ENCODE measurements at regions not wholly inside any gene's neighbourhood (a gene's known extent, or its start where the extent isn't known, plus 50 kb on each side); places are given as distances from the start of the nearest gene placed in this dataset.
"Not testable (repeated sequence)": the region's sequence is repeated elsewhere in the genome, so short reads cannot be mapped to it uniquely, and the experiment has no call there.

DNA sequence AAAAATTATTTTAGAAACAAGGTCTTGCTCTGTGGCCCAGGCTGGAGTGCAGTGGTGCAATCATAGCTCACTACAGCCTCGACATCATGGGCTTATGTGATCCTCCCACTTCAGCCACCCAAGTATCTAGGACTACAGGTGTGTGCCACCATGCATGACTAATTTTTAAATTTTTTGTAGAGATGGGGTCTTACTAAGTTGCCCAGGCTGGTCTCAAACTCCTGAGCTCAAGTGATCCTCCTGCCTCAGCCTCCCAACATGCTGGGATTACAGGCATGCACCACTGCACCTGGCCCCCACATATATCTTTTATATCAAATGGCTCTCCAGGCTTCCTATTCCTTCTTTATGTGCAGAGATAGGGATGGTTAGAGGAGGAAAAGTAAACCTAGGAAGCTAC lies 91.2 kb upstream of the SVIL start:
- ATAC-seq; intact Hi-C loops (cut with DNase I): not testable (repeated sequence)

DNA sequence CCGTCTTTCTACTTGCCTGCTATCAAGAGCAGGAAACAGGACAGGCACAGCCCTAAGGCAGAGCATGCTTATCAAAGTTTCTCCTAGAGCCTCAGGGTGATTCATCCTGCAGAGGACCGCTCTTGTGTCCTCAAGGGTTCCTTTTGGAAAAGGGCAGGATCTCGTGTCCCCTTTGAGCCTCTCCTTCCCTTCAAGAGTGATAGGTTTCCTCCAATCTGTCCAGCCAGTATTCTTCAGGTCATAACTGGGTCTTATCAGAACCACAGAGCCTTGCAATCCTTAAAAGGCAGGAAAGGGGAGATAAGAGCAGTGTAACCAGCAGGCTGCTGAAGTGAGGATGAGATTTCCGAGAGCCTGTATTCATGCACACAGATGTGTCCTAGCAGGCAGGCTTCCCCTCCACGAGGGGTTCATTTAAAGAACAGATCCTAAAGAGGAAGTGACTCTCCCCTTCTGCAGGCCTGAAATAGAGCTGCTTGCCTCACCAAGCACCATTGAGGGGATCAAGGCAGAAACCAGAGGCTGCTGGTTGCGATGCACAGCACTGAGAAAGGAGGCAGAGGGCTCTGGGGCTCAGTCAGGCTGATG lies 90.5 kb upstream of the SVIL start:
- ATAC-seq, result peak; percentile 91
- DNase-seq (ENCODE audit: missing footprints), result no peak

More for the DNA sequence above, 91.2 kb upstream of the SVIL start:
- DNase-seq (ENCODE audit: missing footprints), result not testable (repeated sequence)

DNA sequence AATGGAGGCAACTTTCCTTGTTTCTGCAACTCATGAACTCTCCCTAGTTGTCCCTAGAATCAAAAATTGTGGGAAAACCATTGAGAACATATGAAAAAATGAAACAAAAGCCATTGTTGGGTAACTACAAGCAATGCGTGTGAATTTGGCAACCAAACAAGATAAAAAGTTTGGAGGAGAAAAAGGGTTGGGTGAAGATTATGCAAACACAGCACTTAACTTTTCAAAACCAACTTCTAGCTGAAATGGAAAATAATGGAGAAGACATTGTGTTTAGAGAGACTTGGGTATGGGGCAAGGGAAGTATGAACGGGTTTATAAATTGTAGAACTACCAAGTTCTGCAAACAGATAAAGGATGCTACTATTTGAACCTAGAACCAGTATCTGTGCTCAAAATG lies 89.0 kb upstream of the SVIL start:
- intact Hi-C loops (cut with DNase I), result no loop called here
- ATAC-seq, result no peak
- no peak for DNase-seq (ENCODE audit: missing footprints)

More for the DNA sequence above, 90.5 kb upstream of the SVIL start:
- intact Hi-C loops (cut with DNase I), result no loop called here

GRCh38 chr10:29722777-29723176 lies 88.0 kb upstream of the SVIL start:
- no peak for ATAC-seq
- DNase-seq (ENCODE audit: missing footprints), result no peak
- intact Hi-C loops (cut with DNase I), result no loop called here

DNA sequence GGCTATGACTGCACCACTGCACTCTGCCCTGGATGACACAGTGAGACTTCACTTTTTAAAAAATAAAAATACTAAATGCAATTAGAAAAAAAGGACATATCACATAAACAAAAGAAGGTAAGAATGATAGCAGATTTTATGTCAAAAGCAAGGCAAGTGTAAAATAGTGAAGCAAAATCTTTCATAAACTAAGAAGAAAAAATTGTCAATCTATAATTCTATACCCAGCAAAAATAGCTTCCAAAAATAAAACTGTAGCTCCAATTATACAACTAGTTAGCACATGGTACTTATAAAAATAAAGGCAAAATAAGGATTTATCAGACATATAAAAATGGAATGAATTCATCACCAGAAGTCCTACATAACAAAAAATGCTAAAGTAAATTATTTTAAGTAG lies 85.4 kb upstream of the SVIL start:
- no peak for ATAC-seq
- no peak for DNase-seq (ENCODE audit: missing footprints)
- intact Hi-C loops (cut with DNase I), result no loop called here

DNA sequence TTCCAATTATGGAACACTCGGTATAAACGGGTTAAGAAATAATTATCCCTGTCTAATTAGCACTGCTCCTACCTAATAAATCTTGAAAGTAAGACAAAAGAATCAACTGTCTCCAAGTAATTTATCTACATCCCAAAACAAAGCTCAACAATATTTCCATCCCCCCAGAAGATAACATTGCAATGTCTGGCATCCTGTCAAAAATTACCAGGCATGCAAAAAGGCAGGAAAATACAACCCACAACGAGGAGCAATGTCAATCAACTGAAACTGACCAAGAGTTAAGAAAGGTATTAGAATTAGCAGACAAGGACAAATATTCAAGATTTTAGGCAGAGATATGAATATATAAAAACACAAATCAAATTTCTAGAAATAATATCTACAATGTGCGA lies 84.5 kb upstream of the SVIL start:
- intact Hi-C loops (cut with DNase I), result no loop called here
- ATAC-seq, result no peak
- no peak for DNase-seq (ENCODE audit: missing footprints)

GRCh38 chr10:29715296-29715695 lies 80.5 kb upstream of the SVIL start:
- intact Hi-C loops (cut with DNase I), result no loop called here
- no peak for ATAC-seq

GRCh38 chr10:29714096-29714874 lies 79.5 kb upstream of the SVIL start:
- no peak for DNase-seq (ENCODE audit: missing footprints)

More at GRCh38 chr10:29715296-29715695, 80.5 kb upstream of the SVIL start:
- DNase-seq (ENCODE audit: missing footprints), result no peak

DNA sequence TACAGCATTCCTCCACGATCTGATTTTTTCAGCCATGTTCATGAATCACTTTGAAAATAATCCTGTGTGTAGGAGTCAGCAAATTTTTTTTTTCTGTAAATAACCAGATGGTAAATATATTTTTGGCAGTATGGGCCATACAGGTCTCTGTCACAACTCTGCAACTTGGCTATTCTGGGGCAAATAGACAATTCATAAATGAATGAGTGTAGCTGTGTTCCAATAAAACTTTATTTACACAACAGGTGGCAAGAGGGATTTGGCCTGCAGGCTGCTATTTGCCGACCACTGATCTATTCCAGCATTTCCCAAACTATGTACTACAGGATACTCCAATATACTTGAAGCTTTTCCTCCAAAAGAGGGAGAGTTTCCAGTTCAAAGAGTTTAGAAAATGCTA lies 78.7 kb upstream of the SVIL start:
- no peak for DNase-seq (ENCODE audit: missing footprints)
- intact Hi-C loops (cut with DNase I), result no loop called here

More at GRCh38 chr10:29714096-29714874, 79.5 kb upstream of the SVIL start:
- ATAC-seq, result no peak
- intact Hi-C loops (cut with DNase I), result no loop called here

DNA sequence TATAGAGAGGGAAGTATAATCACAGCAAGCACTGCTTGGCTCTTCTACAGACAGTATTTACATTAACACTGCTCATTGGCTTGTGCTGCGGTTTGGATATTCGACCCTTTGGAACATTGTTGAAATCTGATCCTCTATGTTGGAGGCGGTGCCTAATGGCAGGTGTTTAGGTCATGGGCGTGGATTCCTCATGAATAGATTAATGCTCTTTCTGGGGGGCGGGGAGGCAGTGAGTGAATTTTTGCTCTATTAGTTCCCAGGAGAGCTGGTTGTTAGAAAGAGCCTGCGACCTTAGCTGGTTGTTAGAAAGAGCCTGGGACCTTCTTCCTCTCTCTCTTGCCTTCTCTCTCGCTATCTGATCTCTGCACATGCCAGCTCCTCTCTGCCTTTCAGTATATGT lies 77.3 kb upstream of the SVIL start:
- intact Hi-C loops (cut with DNase I), result no loop called here
- no peak for ATAC-seq
- DNase-seq (ENCODE audit: missing footprints), result no peak

More for the DNA sequence above, 78.7 kb upstream of the SVIL start:
- no peak for ATAC-seq

DNA sequence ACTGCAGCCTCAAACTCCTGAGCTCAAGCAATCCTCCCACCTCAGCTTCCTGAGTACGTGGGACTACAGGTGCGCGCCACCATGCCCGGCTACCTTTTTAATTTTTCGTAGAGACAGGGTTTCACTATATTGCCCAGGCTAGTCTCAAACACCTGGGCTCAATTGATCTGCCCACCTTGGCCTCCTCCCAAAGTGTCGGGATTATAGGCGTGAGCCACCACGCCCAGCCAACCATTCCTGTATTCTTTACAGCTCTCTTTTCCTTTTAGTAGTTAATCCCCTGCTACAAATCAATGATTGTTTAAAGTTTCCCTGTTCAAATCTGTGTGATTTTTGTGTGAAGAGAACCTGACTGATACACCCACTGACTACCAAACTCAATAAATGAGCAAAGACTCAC lies 75.4 kb upstream of the SVIL start:
- intact Hi-C loops (cut with DNase I), result no loop called here
- ATAC-seq (no peak), DNase-seq (ENCODE audit: missing footprints) (no peak)

DNA sequence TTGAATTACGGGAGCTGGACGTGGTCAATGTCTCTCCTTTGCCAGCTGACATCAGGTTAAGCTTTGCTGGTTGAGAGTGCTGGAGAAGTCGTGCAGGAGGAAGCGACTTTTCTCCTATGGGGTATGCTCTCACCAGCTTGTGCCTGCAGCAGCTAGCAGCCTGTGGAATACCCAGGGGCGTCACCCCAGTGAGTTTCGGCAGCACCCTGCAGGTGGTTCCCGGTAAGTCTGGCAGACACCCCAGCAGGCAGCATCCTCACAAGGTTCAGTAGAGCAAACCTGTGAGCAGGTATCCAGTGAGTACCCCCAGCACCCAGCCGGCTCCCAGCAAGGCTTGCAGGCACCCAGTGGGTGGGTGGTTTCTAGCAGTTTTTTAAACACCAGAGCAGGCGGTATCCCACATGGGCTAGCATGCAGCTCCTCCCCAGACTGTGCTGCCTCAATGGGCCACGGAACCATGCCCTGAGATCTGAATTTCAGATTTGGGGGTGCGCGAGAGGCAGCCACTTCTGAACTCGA lies 74.8 kb upstream of the SVIL start:
- no peak for DNase-seq (ENCODE audit: missing footprints)
- intact Hi-C loops (cut with DNase I), result no loop called here

GRCh38 chr10:29703271-29703670 lies 68.5 kb upstream of the SVIL start:
- intact Hi-C loops (cut with DNase I), result no loop called here
- DNase-seq (ENCODE audit: missing footprints) (no peak), ATAC-seq (no peak)

More for the DNA sequence above, 74.8 kb upstream of the SVIL start:
- ATAC-seq, result no peak

DNA sequence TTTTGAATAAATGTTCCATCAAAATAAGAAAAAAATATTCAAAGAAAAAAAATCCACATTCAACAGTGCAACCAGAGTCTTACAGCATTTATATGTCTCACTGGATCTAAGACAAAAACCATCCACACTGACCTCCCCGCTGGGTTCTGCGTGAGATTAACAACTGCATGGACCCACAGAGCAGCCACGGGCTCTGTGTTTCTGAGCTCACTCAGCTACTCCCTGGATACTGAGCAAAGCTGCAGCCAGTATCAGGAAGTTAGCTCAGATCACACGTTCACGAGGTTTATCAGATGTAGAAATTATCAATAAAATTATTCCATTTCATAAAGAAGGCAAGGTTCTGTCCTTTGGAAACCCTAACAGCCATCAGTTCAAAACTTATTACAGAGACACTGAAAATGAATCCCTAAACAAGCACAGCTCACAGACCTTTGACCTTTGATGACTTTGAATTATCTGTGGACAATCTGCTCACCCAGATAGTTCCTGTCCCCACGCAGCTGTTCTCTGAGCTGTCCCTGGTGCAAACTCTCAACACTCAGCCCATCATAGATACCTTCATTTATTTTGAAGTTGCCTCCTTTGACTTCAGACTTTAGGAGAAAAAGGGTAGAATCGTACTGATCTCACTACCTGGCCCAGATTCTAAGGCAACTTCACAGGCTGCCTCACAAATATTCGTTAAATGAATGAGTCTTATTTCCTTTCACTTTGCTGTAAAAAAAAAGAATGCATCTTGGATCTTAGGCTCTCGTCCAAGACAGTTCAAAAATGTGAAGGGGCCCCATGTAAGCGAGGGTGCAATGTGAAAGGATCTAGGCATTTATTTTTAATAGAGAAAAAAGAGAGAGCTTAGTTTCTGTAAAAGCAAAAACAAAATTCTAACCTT lies 67.7 kb upstream of the SVIL start:
- DNase-seq (ENCODE audit: missing footprints) (no peak), ATAC-seq (no peak)
- intact Hi-C loops (cut with DNase I), result no loop called here

DNA sequence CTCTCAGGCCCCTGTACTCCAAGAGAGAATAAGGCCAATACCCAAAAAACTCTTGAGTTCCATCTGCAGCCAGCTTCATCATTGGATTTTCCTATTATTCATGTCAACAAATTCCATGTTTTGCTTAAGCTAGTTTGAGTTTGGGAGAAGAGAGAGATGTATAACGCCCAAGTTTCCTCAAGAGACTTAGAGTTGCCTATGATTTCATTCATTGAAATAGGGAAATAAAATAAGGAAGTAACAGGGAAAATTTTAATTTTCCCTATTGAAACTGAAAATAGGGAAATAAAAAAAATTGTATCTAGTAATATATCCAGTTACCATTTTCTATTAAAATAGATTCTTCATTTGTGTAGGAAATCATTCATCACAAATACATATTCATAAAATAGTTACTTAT lies 66.5 kb upstream of the SVIL start:
- ATAC-seq, result no peak
- intact Hi-C loops (cut with DNase I), result no loop called here

DNA sequence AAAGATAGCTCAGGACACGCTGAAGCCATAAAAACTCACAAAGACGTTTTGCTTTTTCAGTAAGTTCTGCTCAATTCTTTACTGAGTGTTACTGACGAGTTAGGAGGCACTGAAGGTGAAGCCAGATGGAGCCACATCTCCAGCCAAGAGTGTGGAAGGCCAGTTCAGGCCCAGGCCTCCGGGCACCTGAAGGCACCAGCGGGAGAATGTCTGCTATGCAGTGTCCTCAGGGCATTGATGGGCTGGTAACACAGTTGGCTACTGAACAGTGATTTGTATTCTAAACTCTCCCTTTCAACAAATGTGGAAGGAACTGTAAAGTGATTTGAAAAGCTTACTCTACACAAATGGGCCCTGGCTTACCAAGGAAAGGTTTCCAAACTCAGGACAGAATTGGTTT lies 64.8 kb upstream of the SVIL start:
- DNase-seq (ENCODE audit: missing footprints), result no peak
- ATAC-seq, result no peak
- intact Hi-C loops (cut with DNase I), result no loop called here

More for the DNA sequence above, 66.5 kb upstream of the SVIL start:
- DNase-seq (ENCODE audit: missing footprints), result no peak

DNA sequence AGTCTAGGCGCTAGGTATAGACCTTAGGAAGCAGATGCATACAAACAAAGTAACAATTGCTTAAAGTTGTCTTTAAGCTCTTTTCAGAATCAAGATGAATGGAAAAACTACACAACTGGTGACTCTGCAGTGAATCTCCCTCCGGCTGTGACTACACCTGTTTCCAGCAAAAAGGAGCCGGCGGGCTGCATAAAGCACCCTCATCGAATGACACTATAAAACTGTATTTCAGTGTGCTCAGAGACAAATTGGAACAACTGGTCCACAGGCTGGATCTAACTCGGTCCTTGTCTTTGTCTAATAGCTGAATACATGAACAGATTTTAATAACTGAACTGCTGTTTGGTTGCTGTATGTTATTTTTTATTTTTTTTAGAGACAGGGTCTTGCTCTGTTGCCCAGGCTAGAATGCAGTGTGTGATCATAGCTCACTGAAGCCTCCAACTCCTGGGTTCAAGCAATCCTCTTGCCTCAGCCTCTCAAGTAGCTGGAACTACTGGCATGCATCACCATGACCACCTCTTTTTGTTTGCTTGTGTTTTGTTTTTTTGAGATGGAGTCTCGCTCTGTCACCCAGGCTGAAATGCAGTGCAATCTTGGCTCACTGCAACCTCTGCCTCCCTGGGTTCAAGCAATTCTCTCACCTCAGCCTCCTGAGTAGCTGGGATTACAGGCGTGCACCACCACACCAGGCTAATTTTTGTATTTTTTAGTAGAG lies 64.2 kb upstream of the SVIL start:
- intact Hi-C loops (cut with DNase I), result no loop called here
- ATAC-seq, result no peak
- DNase-seq (ENCODE audit: missing footprints), result no peak

DNA sequence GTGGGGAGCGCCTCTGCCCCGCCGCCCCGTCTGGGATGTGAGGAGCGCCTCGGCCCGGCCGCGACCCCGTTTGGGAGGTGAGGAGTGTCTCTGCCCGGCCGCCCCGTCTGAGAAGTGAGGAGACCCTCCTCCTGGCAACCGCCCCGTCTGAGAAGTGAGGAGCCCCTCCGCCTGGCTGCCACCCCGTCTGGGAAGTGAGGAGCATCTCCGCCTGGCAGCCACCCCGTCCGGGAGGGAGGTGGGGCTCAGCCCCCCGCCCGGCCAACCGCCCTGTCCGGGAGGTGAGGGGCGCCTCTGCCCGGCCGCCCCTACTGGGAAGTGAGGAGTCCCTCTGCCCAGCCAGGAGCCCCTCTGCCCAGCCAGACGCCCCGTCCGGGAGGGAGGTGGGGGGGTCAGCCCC lies 61.8 kb upstream of the SVIL start:
- ATAC-seq; DNase-seq (ENCODE audit: missing footprints); intact Hi-C loops (cut with DNase I): not testable (repeated sequence)

DNA sequence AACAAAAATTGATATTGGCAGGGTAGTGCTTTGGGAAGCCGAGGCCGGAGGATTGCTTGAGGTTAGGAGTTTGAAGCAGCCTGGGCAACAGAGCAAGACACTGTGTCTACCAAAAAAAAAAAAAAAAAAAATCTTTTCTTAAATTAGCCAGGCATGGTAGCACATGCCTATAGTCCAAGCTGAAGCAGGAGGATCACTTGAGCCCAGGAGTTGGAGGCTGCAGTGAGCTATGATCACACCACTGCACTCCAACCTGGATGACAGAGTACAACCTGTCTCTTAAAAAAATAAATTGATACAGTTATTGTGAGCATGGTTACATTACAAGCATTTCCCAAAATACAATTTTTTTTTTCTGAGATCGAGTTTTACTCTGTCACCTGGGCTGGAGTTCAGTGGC lies 59.4 kb upstream of the SVIL start:
- intact Hi-C loops (cut with DNase I), result no loop called here
- no peak for ATAC-seq
- no peak for DNase-seq (ENCODE audit: missing footprints)

All from Right ventricle myocardium inferior (tissue), 1 donor.